ENCODE measurements at regions not wholly inside any gene's neighbourhood (a gene's known extent, or its start where the extent isn't known, plus 50 kb on each side); places are given as distances from the start of the nearest gene placed in this dataset.
A peak's percentile ranks its signal among the peaks of the same experiment; 100 is the strongest.

DNA sequence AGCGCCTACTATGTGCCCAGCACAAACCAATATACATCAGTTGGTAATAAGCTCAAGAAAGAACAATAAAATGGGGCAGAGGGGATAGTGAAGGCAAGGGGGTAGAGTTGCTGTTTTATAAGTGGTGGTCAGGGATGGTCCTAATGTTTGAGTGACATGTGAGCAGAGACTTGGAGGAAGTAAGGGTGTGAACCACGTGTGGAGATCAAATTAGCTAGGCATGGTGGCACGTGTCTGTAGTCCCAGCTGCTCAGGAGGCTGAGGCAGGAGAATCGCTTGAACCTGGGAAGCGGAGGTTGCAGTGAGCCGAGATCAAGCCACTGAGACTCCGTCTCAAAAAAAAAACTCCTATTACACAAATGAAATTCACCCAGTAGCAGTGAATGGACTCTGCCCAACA lies 56.5 kb downstream of the IRX6 start:
- no peak for DNase-seq

DNA sequence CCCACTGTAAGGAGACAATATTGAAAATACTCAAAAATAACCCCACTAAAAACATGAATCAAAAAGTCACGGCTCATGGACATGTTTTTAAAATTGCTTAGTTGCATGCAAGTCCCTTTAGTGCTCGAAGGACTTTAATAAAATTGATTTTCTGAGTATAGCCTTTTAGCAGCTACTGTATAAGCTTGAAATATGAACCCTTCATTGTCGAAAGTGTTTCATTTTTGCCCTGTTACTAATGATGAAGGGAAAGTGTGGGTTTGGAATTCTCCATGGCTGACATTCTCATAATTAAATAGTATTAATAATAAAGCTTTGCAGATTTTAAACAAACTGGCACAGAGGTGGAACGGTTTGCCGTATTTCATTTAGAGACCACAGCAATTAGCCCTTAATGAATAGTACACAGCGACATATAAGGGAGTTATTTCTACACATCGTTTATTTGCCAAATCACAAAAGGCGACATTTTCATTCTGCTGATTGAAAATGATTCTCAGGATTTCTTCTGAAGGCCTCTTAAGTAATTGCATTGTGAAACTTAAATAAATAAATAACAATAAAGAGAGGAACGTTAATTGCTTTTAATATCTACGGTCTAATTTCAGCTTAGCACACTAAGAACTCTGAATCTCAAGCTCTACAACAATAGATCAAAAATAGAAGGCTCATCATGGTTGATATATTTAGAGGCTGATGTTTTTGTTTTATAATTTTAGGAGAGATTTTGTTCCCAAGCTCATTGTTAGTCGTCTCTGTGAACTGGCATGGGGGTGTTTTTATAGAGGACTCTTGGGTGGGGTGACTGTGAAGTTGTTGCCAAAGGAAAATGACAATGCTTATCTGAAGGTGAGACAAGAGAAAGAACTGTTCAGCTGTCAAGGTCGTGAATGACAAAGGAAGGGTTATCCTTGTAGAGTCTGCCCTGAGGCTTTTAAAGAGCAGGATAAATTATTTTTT lies 60.6 kb downstream of the IRX6 start:
- no peak for DNase-seq

DNA sequence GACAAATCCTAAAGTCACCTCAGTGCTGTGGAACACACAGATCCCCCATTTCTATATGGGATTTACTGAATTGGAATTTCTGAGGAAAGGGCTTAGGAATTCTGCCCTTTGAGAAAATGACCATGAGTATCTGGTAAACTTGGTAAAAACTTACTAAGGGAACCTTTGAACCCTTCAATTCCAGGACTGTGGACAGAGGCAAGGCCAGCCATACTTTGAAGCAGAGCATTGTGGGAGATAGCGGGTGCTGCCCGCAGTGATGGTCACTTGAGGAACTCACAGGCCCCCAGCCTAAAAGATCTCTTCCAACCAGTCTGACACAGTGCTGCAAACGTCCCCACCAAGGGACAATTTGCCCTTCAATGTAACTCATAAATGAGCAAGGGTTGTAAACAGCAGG lies 61.4 kb downstream of the IRX6 start:
- no peak for DNase-seq

DNA sequence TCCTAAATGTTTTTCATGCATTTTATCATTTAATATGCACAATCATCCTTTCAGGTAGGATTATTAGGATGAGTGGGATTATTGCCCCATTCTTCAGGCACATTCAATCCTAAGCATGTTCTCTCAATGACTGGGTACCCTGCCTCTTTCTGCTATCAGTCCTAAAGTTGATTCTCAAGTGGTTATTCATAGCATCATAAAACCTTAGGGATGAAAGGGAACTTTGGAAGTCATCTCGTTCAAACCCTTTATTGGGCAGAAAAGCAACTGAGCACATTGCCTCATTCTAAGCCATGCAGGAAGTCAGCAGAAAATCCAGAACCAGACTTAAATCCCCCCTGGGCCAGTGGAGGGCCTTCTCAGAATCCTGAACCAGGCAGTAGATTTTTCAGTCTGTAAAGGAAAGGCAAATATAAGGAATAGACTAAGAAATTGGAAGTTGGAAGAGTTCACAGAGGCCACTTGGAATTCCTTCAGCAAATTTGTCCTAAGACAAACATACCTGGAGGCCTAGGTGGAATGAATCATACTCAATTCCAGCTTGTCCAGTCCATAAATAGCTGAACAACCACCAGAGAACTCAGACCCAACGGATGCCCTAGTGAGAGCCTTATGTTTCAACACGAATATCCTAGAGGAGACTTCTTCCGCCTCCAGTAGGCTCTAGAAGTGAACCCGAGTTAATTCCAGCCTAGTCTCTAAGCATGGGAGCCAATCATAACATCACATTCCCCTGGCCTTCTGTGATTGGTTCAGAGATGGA lies 62.7 kb downstream of the IRX6 start:
- no peak for DNase-seq

DNA sequence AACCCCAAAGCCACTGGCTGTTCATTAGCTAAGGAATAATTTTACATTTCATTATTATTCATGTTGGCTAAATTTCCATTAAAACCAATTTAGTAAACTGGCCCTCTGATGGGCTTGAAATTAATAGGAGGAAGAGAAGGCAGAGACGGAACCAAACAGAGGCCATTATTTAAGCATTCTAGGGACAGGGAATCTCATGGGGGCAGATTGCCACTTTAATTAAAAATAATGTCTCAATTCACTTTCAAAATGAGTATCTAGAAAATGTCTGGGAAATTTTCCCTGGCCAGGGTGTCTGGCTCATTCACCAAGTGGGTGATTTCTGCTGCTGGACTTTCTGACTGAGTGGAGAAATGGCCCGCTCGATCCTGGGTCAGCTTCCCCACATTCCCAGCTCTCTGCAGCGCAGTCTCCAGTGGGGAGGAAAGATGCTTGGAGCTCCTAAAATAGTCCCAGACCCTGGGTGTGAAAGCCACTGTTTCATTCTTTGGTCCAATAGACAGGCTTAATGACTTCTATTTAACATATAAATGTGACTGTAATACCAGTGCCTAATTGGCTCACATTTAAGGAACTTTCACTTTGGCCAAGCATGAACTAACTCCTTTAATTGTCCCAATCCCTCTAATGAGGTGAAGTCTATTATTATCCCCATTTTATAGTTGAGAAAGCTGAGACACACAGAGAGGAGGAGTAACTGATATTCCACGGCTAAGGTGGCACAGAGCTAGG lies 64.3 kb downstream of the IRX6 start:
- no peak for DNase-seq

DNA sequence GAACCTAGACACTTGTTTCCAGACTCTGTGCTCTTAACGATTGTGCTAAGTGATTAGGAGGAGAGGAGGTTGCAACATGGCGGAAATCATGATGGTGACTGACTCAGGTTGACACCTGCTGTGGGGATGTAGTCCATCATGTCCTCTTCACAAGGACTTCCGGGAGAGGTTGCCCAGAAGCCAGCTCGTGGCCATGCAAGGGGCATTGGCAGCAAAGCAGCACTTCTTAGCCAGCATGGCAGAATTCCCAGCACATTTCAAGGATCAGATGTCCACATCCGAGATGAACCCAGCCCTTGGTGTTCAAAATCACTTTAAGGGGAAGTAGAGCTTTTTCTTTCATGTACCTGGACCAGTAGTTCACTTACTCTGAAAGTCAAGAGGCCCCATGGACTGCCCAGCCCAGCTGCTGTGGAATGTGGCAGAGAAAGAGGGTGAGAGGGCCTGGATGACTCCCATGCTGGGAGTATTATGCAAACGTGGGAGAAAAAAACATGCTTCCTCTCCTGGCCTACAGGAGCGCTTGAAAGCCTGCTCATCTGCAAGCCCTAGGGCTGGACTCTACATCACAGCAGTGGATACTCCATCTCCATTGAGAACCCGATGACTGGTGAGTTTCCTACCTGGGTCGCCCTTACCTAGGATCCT lies 65.5 kb downstream of the IRX6 start:
- no peak for DNase-seq

DNA sequence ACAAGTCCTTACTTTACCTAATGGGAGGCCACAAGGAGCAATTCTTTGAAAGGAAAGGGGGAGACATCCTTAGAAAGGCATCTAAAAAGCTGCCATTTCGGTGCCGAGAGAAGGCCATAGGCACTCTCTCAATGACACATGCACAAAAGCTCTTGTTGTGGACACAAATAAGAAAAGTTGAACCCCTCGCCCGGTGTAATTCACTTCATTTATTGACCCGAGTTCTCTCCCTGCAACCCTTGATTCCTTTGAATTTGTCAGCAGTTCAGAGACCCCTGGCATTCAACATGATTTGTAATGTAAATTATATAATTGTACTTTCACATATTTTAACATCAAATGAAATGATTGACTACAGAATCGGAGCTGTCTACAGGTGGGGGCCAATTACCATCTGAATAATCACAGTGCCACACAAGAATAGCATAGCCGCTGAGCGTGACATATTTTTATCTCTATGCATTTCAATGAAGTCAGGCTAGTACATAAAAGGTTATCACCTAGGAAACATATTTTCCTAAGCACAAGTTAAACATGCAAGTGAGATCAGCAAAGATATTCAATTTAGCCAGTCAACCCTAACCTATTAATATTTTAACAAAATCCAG lies 66.7 kb downstream of the IRX6 start:
- no peak for DNase-seq

DNA sequence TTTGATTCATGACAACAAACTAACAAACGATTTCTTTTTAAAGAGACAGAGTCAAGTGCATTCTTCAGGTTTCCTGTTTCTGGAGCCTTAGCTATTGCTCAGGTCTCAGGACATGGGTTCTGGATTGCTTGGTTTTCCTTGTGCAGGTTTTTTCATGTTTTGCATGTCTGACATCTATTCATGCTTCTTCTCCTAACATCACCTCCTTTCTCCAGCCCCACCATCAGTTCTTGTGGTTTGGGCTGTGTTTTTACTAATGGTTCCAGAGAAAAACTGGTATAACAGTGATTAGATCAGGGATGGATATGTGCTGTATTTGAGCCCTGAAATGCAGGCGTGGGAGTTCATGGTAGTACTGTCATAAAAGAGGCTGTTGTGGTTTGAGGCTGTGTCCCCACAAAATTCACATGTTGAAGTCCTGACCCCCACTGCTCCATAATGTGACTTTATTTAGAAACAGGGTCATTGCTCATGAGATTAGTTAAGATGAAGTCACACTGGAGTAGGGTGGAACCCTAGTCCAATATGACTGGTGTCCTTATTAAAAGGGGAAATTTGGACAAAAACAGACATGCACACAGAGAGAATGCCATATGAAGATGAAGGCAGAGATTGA lies 67.9 kb downstream of the IRX6 start:
- no peak for DNase-seq

DNA sequence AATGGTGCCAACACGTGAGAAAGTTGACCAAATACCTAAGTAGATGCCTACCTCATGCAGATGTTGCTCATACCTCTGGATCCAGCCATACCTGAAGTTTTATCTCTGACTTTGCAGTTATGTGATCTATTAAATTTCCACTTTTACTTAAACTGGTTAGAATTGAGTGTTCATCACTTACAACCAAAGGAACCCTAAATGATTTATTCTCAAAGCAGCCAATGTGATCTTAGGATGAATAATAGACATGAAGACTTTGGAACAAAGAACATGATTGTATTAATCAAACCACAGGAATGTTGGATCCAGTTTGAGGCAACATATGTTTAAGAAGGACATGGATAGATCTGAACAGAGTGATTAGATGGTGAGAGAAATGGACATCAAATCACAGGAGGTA lies 68.7 kb downstream of the IRX6 start:
- DNase-seq = no peak

DNA sequence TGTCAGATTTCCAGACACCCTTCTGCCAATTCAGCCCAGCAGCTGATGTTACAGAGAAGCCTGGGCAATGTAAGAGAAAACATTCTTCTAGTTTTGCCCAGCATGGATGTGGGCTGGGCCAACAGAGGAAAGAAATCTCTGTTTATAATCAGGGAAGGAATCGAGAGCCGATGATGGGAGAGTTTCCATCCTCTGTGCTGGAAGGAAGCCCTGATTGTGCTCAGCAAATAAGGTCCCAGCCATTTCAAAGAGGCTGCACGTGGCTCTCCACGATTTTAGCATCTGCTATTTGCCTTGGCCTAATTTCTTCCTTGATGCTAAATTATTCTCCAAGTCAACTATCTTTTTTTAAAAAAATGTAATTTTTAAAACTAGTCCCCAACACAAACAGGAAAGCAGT lies 70.0 kb downstream of the IRX6 start:
- DNase-seq = no peak

DNA sequence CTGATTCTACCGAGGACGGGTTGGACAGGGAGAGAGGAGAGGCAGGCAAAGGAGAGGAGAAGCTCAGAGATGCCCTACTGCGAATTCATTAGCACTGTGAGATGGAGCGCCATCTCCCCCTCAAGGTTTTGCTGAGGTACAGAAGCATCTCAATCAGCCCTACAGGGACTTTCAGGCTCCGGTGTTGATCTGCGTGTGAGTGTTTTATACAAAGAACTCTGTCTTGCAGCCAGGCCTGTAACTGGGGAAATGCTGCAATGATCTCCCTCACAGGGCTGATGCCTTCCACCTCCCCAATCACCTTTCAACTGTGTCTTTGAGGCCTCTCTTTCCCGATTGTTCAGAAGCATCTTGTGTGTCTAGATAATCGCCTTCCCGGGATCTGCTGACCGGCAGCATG lies 74.8 kb downstream of the IRX6 start:
- DNase-seq = no peak

DNA sequence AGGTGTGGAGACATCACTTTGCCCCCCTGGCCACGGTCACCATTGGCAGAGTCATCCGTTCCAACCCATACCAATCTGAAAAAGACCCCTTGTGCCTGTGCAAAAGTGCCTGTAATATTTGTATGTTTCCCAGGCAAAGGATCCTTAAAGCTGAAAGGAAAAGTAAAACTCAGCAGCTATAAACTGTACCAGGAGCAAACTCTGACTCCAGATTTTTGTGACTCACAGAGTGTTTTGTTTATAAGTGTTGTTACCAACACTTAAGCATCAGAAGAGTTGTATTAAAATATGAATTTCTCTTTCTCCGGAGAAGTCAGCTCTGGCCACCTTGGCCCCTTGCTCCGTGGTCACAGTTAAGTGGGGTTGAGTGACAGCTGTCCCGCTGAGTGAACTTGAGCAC lies 75.9 kb downstream of the IRX6 start:
- DNase-seq = no peak

DNA sequence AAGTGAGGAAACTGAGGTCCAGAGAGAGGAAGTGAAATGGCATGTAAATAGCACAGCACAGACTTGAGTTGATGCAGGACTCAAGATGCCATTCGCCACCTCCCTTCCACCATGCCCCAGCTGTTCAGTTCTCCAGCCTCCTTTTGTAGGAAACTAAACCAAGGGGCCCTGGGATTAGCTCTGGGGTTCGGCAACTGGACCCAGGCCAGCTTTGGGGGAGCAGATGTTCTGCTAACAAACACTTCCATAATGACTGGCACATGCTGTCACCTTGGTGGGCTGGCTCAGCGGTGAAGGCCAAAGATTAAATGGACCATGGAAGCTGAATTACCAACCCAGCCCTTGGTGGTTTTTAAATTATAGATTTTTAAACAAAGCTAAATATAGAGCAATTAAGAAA lies 77.0 kb downstream of the IRX6 start:
- no peak for DNase-seq

DNA sequence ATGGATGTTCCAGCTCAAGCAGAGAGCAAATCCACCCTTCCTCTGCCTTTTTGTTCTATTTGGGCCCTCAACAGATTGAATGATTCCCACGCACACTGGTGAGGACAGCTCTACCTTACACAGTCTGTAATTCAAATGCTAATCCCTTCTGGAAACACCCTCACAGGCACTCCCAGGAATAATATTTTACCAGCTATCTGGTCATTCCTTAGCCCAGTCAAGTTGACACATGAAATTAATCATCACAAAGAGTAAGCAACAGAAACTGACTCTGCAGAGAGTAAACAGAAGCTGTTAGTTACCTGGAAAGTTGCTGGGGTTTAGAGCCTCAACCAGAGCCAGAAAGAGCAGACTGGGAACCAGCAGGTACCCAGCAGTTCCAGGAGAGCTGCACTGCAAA lies 75.5 kb upstream of the MMP2 start:
- no peak for DNase-seq

DNA sequence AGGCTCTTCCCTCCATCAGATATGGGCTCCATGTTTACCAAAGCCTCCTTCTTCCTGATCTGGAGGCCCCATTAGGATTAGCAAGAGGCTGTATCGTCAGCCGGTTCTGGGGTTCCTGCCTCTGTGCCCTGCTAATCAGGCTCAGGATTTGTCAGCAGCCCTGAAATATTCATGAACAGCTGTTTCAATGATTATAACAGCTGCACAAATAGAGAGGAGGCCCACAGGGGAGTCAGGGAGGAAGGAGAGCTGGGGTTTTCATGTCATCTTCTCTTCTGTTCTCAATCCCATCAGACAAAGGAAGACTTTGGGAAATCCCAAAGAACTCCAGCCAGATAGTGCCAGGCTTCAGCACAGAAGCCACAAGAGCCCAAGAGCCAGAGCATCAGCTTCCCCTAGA lies 72.3 kb upstream of the MMP2 start:
- DNase-seq = no peak

DNA sequence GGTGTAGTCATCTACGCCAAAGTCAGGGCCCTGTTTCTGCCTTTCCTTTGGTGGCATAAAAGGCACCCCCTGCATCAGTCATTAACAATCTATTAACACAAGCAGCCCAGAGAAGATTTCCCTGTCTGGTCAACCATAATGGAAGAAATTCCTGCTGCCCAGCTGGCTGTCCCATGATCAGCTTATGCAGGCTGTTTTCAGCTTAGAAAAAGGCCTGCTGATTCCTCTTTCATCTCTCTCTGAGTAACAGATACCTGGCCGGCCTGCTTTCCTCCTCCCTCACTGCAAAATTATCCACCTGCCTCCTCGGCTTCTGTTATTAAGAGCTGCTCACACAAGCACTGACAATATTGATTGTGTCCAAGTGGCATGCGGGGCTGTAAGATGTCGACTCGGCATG lies 70.3 kb upstream of the MMP2 start:
- no peak for DNase-seq

DNA sequence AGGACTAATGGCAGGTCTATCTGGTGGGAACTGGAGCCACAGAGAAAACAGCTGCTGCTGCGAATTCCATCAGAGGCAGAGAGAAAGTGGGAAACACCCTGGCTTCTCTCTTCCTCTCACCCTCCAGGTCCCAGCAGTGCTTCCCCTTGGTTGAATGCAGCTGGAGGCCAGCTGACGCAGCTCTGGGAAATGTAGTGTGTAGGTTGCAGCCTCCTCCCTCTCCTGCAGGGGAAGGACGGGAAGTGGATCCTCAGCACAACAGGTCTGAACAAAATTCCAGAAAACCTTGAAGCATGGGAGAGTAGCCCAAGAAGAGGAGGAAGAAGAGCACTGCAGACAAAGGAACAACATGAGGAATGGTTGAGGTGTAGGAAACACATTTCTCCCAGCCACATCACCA lies 67.8 kb upstream of the MMP2 start:
- peak; percentile 9 for DNase-seq

DNA sequence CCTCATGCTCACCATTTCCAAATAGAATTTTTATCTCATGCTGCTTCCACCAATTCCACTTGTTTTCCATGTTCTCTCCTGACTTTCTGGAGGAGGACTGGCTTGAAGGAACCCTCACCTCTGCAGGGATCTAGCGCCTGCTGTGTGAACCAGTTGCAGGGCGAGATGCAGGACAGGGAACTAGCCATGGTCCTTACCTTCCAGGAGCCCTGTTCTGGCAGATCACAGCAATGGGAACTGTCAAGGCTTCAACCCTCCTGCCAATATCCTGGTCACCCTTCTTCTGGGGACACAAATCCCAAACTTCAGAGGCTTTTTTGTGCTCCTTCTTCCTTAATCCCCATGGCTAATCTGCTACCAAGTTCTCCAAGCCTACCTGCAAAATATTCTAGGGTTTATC lies 60.4 kb upstream of the MMP2 start:
- peak; percentile 17 for DNase-seq

DNA sequence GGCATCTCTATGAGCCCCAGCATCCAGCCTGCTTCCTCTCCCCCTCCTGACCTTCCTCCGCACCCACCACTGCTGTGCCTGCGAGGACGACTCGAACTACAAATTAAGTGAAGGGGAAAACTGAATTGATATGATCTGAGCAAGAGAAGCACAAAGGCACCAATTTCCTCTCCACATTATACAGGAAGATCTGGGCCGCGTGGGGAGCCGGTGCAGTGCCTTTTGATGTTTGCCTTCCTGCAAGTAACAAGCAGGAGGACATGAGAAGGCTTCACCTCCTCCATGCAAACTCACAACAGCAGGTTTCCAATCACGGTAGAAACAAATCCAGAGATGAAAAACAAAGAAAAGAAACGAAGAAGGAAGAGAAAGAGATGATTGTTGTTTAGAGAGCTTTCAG lies 57.8 kb upstream of the MMP2 start:
- no peak for DNase-seq

DNA sequence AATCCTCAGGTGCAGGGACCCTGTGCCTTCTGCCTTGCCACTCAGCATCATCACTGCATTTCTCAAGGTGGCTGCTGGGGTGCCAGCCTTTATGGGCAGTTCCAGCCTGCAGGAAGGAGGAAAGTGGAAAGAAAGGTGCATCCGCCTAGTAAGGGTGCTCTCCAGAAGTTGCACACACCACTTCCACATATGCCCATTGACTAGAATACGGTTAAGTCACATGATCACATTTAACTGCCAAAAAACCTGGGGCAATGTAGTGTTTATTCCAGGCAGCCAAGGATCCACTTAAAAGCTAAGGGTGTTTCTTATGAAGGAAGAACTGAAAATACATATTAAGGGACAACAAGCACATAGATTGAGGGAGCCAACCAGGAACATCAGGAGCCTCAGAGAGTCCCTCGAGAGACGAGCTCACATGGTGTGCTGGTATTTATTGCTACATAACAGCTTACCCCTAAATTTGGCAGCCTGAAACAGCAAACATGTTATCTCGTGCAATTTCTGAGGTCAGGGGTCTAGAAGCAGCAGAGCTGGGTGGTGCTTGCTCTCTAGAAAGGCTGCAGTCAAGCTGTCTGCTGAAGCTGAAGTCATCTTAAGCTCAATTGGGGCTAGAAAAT lies 52.0 kb upstream of the MMP2 start:
- DNase-seq = no peak
